ENCODE measurements at regions not wholly inside any gene's neighbourhood (a gene's known extent, or its start where the extent isn't known, plus 50 kb on each side); places are given as distances from the start of the nearest gene placed in this dataset.
A peak's percentile ranks its signal among the peaks of the same experiment; 100 is the strongest.

- DNase-seq (no peak), ATAC-seq (peak; percentile 8)
- intact Hi-C loops (cut with DNase I), result no loop called here
- Histone ChIP-seq H3K27me3 (no peaks in the 10 kb centered on the region), H3K27ac (no peak overlapping the region), H3K9me3 (no peaks in the 10 kb centered on the region), H3K36me3 (no peaks in the 10 kb centered on the region), H3K4me3 (no peak overlapping the region), H3K4me1 (peaks cover 0 to 37% of the 10 kb centered on the region in 2 donors)
- no peak for TF ChIP-seq CTCF (IDR thresholded peaks at IDR 0.05)
These were observed 59.0 kb upstream of the ARID2 start for GRCh38 chr12:45670346-45671065.

DNA sequence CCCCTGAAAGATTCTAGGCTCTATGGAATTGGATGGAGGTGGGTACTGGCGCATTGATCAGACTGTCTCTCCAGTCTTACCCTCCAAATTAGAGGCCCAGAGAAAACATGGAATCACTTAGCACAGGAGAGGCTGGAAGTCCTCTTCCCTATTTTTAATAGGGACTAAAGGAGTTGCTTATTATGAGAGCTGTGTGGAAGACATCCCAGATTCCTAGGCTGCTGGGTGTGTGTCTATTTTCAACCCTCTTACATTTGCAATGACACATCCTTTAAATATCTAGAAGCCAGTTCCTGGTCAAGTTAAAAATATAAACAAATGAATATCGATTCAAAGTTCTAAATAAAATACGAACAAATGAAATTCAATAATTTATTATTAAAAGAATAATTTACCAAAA is 58.3 kb upstream of the ARID2 start:
- ATAC-seq, result no peak
- no peaks in the 10 kb centered on the region for H3K36me3 ChIP-seq
- H3K9me3 ChIP-seq, result no peaks in the 10 kb centered on the region
- no peak overlapping the region for H3K4me3 ChIP-seq
- no peak for DNase-seq
- intact Hi-C loops (cut with DNase I), result no loop called here
- H3K27ac ChIP-seq, result no peak overlapping the region
- no peaks in the 10 kb centered on the region for H3K27me3 ChIP-seq
- TF ChIP-seq CTCF (IDR thresholded peaks at IDR 0.05), result no peak
- peaks cover 0 to 37% of the 10 kb centered on the region in 2 donors for H3K4me1 ChIP-seq

DNA sequence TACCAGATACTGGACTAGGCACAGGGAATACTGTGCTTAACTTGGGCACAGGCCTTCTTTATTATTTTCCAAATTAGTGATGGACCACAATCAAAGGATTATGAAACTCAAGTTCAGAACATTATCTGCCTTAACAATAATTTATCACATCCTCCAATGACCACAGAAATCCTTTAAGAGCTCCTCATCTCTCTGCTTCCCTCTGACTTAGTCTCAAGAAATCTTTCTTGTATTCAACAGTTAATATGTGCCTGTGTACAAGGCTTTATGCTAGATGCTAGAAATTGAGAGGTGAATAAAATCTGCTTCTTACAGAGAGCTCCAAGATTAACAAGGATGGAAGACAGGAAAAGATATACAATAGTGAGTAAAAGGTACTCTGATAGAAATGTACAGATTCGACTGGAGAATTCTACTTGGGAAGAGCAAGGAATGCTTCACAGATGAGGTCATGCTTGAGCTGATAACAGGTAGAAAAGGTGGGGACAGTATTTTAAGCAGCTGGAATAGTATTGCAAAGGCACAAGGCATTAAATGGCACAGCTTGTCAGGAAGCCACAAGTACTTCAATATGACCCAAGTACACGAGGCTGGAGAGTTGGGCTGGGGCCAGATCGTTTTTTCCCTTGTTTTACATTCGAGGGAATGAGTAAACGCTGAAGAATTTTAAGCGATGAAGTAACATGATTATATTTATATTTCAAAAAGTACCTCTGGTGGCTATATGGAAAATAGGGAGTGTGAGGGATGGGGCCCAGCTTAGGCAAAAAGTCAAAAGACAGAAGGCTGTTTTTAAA is 55.1 kb upstream of the ARID2 start:
- TF ChIP-seq CTCF (IDR thresholded peaks at IDR 0.05), result no peak
- intact Hi-C loops (cut with DNase I), result no loop called here
- Histone ChIP-seq H3K4me3 (no peak overlapping the region), H3K4me1 (peaks cover 0 to 28% of the 10 kb centered on the region in 2 donors), H3K9me3 (no peaks in the 10 kb centered on the region), H3K27me3 (no peaks in the 10 kb centered on the region), H3K36me3 (no peaks in the 10 kb centered on the region), H3K27ac (peak overlapping the region; percentile 23 to 37)
- peak in 3 of 4 donors; percentile 43 to 79 (median 77) for DNase-seq
- ATAC-seq, result peak; percentile 88

GRCh38 chr12:45675534-45675933 is 54.0 kb upstream of the ARID2 start:
- no peak overlapping the region for H3K27ac ChIP-seq
- no peaks in the 10 kb centered on the region for H3K9me3 ChIP-seq
- no peak for ATAC-seq
- H3K27me3 ChIP-seq, result no peaks in the 10 kb centered on the region
- peaks cover 0 to 17% of the 10 kb centered on the region in 2 donors for H3K4me1 ChIP-seq
- no peaks in the 10 kb centered on the region for H3K36me3 ChIP-seq
- TF ChIP-seq CTCF (IDR thresholded peaks at IDR 0.05), result no peak
- no peak for DNase-seq
- H3K4me3 ChIP-seq, result no peak overlapping the region
- intact Hi-C loops (cut with DNase I), result no loop called here
